ENCODE measurements at regions not wholly inside any gene's neighbourhood (a gene's known extent, or its start where the extent isn't known, plus 50 kb on each side); places are given as distances from the start of the nearest gene placed in this dataset.

DNA sequence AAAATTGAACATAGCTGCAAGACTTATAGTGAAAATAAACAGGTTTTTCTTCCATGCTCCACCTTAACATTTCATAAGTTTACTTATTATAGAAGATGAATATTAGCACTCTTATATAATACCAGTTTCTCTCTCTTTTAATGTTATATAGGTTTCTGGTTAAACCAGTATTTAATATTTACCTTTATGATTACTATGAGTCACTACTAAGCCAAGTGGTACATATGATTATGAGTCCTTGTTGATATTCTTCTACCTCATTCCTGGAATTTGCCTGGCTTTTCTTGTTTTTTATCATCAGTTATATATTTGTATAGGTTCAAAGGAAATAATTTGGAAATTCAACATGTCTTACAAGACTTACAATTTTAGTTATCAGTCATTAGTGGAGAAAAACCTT is 89.9 kb upstream of the MAOA start:
- Mint-ChIP-seq H3K4me3 (no peak overlapping the region), H3K27ac (no peak overlapping the region), H3K9me3 (no peaks in the 10 kb centered on the region), H3K4me1 (ENCODE audit: low read depth) (no peaks in the 10 kb centered on the region), H3K36me3 (ENCODE audit: low read depth) (no peaks in the 10 kb centered on the region), H3K27me3 (ENCODE audit: insufficient read depth) (no peaks in the 10 kb centered on the region; the same call in 1 of the 2 replicates)
- TF ChIP-seq, protein P1, sequence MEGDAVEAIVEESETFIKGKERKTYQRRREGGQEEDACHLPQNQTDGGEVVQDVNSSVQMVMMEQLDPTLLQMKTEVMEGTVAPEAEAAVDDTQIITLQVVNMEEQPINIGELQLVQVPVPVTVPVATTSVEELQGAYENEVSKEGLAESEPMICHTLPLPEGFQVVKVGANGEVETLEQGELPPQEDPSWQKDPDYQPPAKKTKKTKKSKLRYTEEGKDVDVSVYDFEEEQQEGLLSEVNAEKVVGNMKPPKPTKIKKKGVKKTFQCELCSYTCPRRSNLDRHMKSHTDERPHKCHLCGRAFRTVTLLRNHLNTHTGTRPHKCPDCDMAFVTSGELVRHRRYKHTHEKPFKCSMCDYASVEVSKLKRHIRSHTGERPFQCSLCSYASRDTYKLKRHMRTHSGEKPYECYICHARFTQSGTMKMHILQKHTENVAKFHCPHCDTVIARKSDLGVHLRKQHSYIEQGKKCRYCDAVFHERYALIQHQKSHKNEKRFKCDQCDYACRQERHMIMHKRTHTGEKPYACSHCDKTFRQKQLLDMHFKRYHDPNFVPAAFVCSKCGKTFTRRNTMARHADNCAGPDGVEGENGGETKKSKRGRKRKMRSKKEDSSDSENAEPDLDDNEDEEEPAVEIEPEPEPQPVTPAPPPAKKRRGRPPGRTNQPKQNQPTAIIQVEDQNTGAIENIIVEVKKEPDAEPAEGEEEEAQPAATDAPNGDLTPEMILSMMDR (IDR thresholded peaks at IDR 0.05) = no peak
- DNase-seq = no peak

DNA sequence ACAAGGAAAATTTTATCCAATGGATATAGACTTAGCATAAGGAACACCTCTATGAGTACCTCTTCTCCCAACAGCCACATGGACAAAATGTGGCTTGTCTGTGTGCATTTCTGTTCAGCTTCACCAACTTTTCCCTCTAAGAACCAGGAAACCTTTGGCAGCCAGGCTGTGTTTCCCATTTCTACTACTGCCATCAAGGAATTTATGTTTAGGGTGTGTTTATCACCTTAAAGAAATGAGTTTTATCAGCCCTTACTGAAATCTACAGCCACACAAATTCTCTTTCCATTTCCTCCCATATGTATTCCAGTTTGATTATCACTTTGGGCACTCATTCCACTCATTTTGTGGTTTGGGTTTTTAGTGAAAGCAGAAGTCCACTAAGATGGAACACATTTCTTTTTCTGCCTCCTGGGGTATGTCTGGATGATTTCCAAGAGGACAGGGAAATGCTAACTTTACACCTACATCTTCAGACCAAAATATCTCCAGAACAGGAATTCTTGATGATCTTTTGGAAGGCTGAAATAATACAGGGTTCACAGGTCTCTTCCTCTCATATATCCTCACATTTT is 82.6 kb upstream of the MAOA start:
- no peak overlapping the region for H3K27ac Mint-ChIP-seq
- TF ChIP-seq, protein P1 (IDR thresholded peaks at IDR 0.05) = no peak
- H3K4me3 Mint-ChIP-seq = no peak overlapping the region
- no peaks in the 10 kb centered on the region for H3K9me3 Mint-ChIP-seq
- no peaks in the 10 kb centered on the region for H3K4me1 Mint-ChIP-seq (ENCODE audit: low read depth)
- no peaks in the 10 kb centered on the region for H3K27me3 Mint-ChIP-seq (ENCODE audit: insufficient read depth)
- DNase-seq = no peak
- no peaks in the 10 kb centered on the region for H3K36me3 Mint-ChIP-seq (ENCODE audit: low read depth)

DNA sequence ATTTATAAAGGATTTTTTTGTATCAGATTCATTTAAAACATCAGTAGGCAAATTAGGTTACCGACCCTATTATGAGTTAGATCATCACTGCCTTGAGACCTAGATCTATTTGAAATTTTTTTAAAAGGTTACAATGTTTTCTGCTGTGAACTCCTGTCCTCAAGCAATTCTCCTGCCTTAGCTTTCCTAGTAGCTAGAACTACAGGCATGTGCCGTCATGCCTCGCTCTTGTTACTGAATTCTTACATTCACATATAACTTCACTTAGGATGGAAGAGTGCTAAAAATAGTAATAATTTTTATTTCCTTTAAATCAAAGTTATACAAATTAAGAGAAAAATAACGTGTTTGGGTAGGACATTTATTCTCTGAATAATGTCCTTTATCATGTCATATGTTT is 75.5 kb upstream of the MAOA start:
- DNase-seq = no peak
- TF ChIP-seq, protein P1 (IDR thresholded peaks at IDR 0.05) = no peak
- H3K36me3 Mint-ChIP-seq (ENCODE audit: low read depth) = no peaks in the 10 kb centered on the region
- no peaks in the 10 kb centered on the region for H3K4me1 Mint-ChIP-seq (ENCODE audit: low read depth)
- no peak overlapping the region for H3K27ac Mint-ChIP-seq
- no peak overlapping the region for H3K4me3 Mint-ChIP-seq
- H3K27me3 Mint-ChIP-seq (ENCODE audit: insufficient read depth) = no peaks in the 10 kb centered on the region
- H3K9me3 Mint-ChIP-seq = no peaks in the 10 kb centered on the region

DNA sequence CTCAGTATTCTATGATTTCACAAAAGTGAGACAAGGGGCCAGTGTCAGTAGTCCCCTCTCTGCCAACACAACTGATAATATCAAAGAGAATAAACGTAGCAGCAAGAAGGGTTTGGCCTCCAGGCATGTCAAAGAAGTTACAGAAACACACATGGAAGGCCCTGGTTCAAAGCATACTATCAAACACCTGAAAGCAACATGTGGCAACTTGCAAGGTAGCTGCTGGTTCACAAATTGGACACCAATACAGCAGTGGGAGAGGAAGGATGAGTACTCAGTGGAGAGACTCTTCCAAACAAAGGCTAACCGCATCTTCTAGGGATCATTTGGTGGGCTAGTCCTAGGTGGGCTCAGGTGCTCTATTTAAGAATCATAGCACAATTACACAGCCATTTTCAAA is 74.9 kb upstream of the MAOA start:
- TF ChIP-seq, protein P1 (IDR thresholded peaks at IDR 0.05) = no peak
- Mint-ChIP-seq H3K27me3 (ENCODE audit: insufficient read depth) (no peaks in the 10 kb centered on the region), H3K4me1 (ENCODE audit: low read depth) (no peaks in the 10 kb centered on the region), H3K9me3 (no peaks in the 10 kb centered on the region), H3K36me3 (ENCODE audit: low read depth) (no peaks in the 10 kb centered on the region), H3K27ac (no peak overlapping the region), H3K4me3 (no peak overlapping the region)
- DNase-seq = no peak

DNA sequence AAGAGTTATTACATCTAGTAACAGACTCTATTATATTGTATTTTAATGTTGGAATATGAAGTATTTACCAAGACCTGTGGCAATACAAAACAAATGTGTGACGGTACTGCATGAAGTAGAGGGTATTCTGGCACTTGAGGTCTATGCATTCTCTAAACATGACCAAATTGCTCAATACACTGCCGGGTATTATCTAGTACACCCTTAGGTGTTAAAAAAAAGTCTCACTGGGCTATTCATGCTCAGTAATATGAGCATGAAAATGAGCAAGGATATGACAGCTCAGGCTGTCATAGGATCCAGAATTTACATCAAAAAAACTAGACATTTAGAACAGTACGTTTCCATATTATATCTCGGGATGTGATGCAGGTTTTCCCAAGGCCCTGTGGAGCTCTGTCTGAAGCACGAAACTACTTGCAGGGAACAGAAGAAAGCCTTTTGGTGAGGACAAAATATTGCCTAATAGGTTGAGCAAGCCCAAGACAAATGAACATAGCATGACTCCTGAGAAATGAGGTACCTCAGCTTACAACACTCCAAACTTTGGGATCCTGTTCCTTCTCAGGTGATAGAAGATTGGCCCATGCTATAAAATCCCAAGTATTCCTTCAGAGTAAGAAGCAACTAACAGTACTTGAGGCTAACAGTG is 74.1 kb upstream of the MAOA start:
- Mint-ChIP-seq H3K9me3 (no peaks in the 10 kb centered on the region), H3K27ac (no peak overlapping the region), H3K4me3 (no peak overlapping the region)

More for the DNA sequence above, 74.1 kb upstream of the MAOA start:
- TF ChIP-seq, protein P1 (IDR thresholded peaks at IDR 0.05) = no peak
- no peaks in the 10 kb centered on the region for H3K4me1 Mint-ChIP-seq (ENCODE audit: low read depth)
- H3K36me3 Mint-ChIP-seq (ENCODE audit: low read depth) = no peaks in the 10 kb centered on the region
- no peak for DNase-seq
- H3K27me3 Mint-ChIP-seq (ENCODE audit: insufficient read depth) = no peaks in the 10 kb centered on the region

Measured in HFFc6 (cell line).